Activated naive CD4-positive, alpha-beta T cell treated with anti-CD3 and anti-CD28 coated beads, Interleukin-2, amount 10 ng/mL, durations not matched to agents 7 days and 5 days (primary cell): ENCODE measurements at regions not wholly inside any gene's neighbourhood (a gene's known extent, or its start where the extent isn't known, plus 50 kb on each side); places are given as distances from the start of the nearest gene placed in this dataset.
"Not testable (repeated sequence)": the region's sequence is repeated elsewhere in the genome, so short reads cannot be mapped to it uniquely, and the experiment has no call there.

Experiments used
- CTCF ChIA-PET: fragments of 350-600 bp; sonication (Branson Sonifier 250); formaldehyde crosslinking; loops from one replicate; lab custom pipeline; 2021; ENCODE audit warnings: antibody characterized with exemption; lab: Charles Lee
- DNase-seq: peaks from one replicate; pipeline ENCODE4 v3.0.0-alpha.2; 2020
- H3K27ac Mint-ChIP-seq: one replicate; pipeline ENCODE4 v1.8.0; 2021; ENCODE audit warnings: mild to moderate bottlenecking, moderate library complexity, mixed read lengths
- H3K27me3 Mint-ChIP-seq: one replicate; pipeline ENCODE4 v1.8.0; 2021; ENCODE audit warnings: mild to moderate bottlenecking, mixed read lengths
- H3K36me3 Mint-ChIP-seq: one replicate; pipeline ENCODE4 v1.8.0; 2021; ENCODE audit warnings: mixed read lengths
- H3K4me1 Mint-ChIP-seq: one replicate; pipeline ENCODE4 v1.8.0; 2021; ENCODE audit warnings: mixed read lengths
- H3K4me3 Mint-ChIP-seq: one replicate; pipeline ENCODE4 v1.8.0; 2021; ENCODE audit warnings: mild to moderate bottlenecking, moderate library complexity, mixed read lengths
- H3K9me3 Mint-ChIP-seq: one replicate; pipeline ENCODE4 v1.8.0; 2021; ENCODE audit warnings: mixed read lengths

DNA sequence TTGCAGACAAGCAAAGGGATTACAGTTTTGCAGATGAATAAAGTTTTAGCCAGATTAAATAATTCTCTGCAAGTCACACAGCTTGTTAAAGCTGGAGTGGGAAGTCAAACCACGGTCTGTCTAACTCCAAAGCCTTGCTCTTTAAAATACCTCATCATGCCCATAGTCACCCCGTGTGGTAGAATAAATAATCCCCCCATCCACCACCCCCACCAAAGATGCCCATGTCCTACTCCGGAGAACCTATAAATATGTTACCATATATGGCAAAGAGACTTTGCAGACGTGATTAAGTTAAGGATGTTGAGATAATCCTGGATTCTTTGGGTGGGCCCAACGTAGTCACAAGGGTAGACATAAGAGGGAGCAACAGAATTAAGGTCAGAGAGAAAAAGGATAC lies 118.7 kb downstream of the BEND2 start:
- DNase-seq = no peak
- H3K27ac Mint-ChIP-seq = no peak overlapping the region
- H3K4me3 Mint-ChIP-seq = no peak overlapping the region
- CTCF ChIA-PET = no interaction called here
- peaks cover 9% of the 10 kb centered on the region for H3K27me3 Mint-ChIP-seq
- H3K4me1 Mint-ChIP-seq = no peaks in the 10 kb centered on the region
- no peaks in the 10 kb centered on the region for H3K36me3 Mint-ChIP-seq
- no peaks in the 10 kb centered on the region for H3K9me3 Mint-ChIP-seq

DNA sequence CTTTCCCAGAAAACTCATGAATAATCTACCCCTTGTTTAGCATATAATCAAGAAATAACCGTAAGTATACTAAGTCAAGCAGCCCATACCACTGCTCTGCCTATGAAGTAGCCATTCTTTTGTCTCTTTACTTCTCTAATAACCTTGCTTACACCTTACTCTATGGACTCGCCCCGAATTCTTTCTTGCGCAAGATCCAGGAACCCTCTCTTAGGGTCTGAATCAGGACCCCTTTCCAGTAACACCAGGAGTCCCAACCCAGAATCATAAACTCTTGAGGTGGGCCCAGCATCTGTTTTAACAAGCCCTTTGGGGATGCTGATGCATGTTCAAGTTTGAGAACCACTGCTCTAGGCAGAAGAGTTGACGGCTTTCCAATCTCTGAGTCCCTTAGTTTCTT lies 119.6 kb downstream of the BEND2 start:
- Mint-ChIP-seq H3K4me3 (no peak overlapping the region), H3K27ac (no peak overlapping the region), H3K36me3 (no peaks in the 10 kb centered on the region), H3K27me3 (peaks cover 9% of the 10 kb centered on the region), H3K4me1 (no peaks in the 10 kb centered on the region), H3K9me3 (no peaks in the 10 kb centered on the region)
- DNase-seq = no peak
- CTCF ChIA-PET = no interaction called here

DNA sequence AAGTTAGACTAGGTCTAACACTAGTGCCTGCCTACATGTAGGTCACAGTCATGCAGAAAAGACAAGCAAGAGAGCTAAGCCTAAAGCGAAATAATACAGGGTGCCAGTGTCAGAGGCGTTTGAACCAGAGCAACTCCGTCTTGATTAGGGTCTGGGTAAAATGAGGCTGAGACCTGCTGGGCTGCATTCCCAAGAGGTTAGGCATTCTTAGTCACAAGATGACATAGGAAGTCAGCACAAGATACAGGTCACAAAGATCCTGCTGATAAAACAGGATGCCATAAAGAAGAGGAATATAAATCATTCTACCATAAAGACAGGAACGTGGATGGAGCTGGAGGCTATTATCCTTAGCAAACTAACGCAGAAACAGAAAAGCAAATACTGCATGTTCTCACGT lies 120.9 kb downstream of the BEND2 start:
- Mint-ChIP-seq H3K4me3 (no peak overlapping the region), H3K9me3 (no peaks in the 10 kb centered on the region), H3K27ac (no peak overlapping the region), H3K27me3 (peaks cover 9% of the 10 kb centered on the region), H3K4me1 (no peaks in the 10 kb centered on the region), H3K36me3 (no peaks in the 10 kb centered on the region)
- CTCF ChIA-PET = no interaction called here
- DNase-seq = no peak

DNA sequence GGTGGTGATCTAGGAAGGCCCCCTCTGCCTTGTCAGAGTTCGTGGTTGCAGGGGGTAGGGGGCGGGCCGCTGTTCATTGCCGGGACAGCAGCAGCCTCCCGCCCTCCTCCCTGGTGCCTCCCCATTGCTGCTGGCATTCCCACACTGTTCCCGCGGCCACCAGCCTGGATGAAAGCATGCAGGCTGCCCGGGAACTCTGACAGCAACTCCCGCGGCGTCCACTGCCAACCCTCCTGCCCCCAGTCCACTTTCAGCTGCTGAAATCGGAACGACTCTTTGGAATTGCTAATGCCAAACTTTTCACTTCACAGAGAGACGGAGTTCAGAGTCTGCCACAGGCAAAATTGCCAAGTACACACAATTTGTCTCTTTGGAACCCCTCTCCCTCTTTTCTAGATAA lies 121.9 kb downstream of the BEND2 start:
- CTCF ChIA-PET = no interaction called here
- H3K27me3 Mint-ChIP-seq = peaks cover 9% of the 10 kb centered on the region

DNA sequence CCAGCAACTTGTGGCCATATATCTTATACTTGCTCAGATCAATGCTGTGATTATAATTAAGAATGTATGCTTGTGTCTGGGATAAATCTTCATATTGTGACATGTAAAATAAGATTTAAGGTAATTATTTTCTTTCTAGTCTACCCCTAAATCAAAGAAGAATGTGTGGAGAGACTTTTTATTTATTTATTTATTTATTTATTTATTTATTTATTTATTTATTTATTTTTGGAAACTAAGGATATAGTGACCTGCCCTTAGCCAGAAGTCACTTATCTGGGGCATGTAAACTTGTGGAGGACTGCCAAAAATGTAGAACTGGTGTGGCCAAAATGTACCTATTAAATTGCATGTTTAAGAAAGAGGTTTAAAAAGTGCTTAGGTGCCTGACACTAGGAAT lies 144.3 kb downstream of the BEND2 start:
- no peaks in the 10 kb centered on the region for H3K9me3 Mint-ChIP-seq
- CTCF ChIA-PET = no interaction called here
- no peak overlapping the region for H3K4me3 Mint-ChIP-seq
- DNase-seq = no peak
- no peaks in the 10 kb centered on the region for H3K27me3 Mint-ChIP-seq
- no peaks in the 10 kb centered on the region for H3K4me1 Mint-ChIP-seq
- H3K36me3 Mint-ChIP-seq = no peaks in the 10 kb centered on the region
- H3K27ac Mint-ChIP-seq = no peak overlapping the region

More for the DNA sequence above, 121.9 kb downstream of the BEND2 start:
- DNase-seq = no peak
- H3K9me3 Mint-ChIP-seq = no peaks in the 10 kb centered on the region
- no peak overlapping the region for H3K4me3 Mint-ChIP-seq
- H3K27ac Mint-ChIP-seq = no peak overlapping the region
- H3K36me3 Mint-ChIP-seq = no peaks in the 10 kb centered on the region
- no peaks in the 10 kb centered on the region for H3K4me1 Mint-ChIP-seq

DNA sequence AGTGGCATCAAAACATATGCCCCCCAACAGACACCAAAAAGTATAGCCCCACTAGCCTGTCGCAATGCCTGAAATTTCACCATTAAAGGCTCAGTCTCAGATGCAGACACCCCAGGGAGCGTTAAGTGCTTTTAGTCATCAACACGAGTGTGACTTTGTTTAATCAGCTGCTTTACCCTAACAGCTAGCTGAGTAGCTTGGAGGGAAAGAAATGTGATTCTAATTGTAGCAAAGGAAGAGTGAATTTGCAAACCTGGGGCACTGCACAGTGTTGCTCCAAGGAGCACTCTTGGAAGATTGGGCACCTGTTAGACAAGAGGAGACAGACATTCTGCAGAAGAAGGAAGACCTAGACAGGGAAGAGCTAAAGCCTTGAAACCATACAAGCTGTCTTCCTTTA lies 145.1 kb downstream of the BEND2 start:
- DNase-seq = no peak
- Mint-ChIP-seq H3K4me1 (no peaks in the 10 kb centered on the region), H3K36me3 (no peaks in the 10 kb centered on the region), H3K4me3 (no peak overlapping the region), H3K27me3 (no peaks in the 10 kb centered on the region), H3K9me3 (no peaks in the 10 kb centered on the region), H3K27ac (no peak overlapping the region)
- CTCF ChIA-PET = no interaction called here

DNA sequence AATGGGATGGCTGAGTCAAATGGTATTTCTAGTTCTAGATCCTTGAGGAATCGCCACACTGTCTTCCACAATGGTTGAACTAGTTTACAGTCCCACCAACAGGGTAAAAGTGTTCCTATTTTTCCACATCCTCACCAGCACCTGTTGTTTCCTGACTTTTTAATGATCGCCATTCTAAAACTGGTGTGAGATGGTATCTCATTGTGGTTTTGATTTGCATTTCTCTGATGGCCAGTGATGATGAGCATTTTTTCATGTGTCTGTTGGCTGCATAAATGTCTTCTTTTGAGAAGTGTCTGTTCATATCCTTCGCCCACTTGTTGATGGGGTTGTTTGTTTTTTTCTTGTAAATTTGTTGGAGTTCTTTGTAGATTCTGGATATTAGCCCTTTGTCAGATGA lies 152.6 kb downstream of the BEND2 start:
- H3K4me3 Mint-ChIP-seq, CTCF ChIA-PET, H3K27ac Mint-ChIP-seq, H3K9me3 Mint-ChIP-seq, H3K27me3 Mint-ChIP-seq, DNase-seq, H3K4me1 Mint-ChIP-seq, H3K36me3 Mint-ChIP-seq: not testable (repeated sequence)

DNA sequence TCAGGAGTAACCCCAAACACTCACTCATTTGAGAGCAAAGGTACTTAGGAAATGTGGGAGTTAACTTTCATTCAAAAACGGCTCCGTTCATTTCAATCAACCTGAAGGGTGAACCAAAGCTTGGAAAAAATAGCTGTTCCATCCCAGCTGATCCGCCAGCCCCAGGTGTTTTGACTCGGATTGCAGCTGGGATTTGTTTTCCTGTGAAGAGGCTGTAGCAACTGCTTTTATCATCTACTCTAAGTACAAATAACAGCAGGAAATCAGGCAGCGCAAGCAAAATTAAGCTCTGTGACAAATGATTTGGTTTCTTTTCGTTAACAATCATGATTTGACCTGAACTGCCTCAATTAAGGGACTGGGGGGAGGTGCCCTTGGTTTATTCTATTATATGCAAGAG lies 154.7 kb downstream of the BEND2 start:
- Mint-ChIP-seq H3K27me3 (no peaks in the 10 kb centered on the region), H3K4me3 (no peak overlapping the region), H3K36me3 (no peaks in the 10 kb centered on the region), H3K4me1 (no peaks in the 10 kb centered on the region), H3K9me3 (no peaks in the 10 kb centered on the region), H3K27ac (no peak overlapping the region)
- no peak for DNase-seq
- CTCF ChIA-PET = no interaction called here

DNA sequence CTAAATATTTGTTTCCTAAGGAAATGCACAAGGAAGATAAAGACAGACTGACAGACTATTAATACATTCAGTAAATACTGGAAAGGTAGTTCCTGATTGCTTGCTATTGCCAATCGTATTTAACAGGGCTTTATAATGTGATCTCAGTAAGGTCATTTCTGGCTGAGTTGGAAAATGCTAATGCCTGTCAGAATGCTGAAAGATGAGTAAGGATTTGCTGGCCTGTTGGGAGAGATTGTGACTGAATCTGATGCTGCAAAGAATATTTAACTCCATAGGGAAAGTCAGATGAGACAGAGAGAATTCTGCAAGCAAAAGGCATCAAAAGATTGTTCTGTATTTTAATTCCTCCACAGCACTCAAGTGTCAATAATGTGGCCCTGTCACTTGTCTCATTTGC lies 169.0 kb downstream of the BEND2 start:
- DNase-seq = no peak
- H3K9me3 Mint-ChIP-seq = no peaks in the 10 kb centered on the region
- no peaks in the 10 kb centered on the region for H3K27me3 Mint-ChIP-seq
- H3K36me3 Mint-ChIP-seq = no peaks in the 10 kb centered on the region
- CTCF ChIA-PET = no interaction called here
- H3K4me1 Mint-ChIP-seq = no peaks in the 10 kb centered on the region
- no peak overlapping the region for H3K4me3 Mint-ChIP-seq
- H3K27ac Mint-ChIP-seq = no peak overlapping the region

DNA sequence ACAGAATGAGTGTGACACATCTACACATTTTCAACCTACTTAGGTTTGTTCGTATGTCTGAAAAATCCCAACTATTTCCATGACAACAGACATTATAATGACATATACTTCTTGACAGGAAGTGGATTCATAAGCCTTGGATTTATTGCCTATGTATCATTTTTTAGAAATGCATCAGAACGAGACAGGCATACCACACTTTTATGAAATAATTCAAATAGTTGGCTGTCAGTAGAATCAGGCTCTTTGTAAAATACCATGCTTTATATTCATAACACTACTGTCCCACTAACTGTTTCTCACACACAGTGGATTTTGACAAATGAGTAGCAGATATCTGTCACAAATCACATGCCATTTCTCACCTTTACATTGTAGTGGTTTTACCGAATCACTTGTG lies 173.2 kb downstream of the BEND2 start:
- no peaks in the 10 kb centered on the region for H3K36me3 Mint-ChIP-seq
- CTCF ChIA-PET = no interaction called here
- no peaks in the 10 kb centered on the region for H3K27me3 Mint-ChIP-seq
- H3K27ac Mint-ChIP-seq = no peak overlapping the region
- no peaks in the 10 kb centered on the region for H3K4me1 Mint-ChIP-seq
- H3K4me3 Mint-ChIP-seq = no peak overlapping the region
- H3K9me3 Mint-ChIP-seq = no peaks in the 10 kb centered on the region
- no peak for DNase-seq

DNA sequence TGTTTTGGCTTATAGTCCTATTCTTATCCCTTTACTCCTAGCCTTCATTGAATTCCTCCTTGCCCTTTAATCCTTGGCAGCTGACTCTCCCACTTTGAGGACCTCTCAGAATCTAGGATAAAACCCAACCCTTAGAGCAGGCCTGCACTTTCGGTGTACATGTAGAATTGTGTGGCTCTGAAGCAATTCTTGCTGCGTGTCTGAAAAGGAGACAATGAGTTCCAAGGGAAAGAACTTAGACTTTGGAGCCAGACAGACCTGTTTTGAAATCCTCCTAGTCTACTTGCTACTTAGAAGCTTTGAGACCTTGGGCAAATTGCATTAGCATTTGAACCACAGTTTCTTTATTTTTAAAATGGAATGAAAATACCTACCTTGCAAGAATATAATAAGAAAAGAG lies 175.2 kb downstream of the BEND2 start:
- H3K4me1 Mint-ChIP-seq = no peaks in the 10 kb centered on the region
- no peak for DNase-seq
- no peaks in the 10 kb centered on the region for H3K27me3 Mint-ChIP-seq
- H3K9me3 Mint-ChIP-seq = no peaks in the 10 kb centered on the region
- no peak overlapping the region for H3K4me3 Mint-ChIP-seq
- CTCF ChIA-PET = no interaction called here
- H3K36me3 Mint-ChIP-seq = no peaks in the 10 kb centered on the region
- H3K27ac Mint-ChIP-seq = no peak overlapping the region

DNA sequence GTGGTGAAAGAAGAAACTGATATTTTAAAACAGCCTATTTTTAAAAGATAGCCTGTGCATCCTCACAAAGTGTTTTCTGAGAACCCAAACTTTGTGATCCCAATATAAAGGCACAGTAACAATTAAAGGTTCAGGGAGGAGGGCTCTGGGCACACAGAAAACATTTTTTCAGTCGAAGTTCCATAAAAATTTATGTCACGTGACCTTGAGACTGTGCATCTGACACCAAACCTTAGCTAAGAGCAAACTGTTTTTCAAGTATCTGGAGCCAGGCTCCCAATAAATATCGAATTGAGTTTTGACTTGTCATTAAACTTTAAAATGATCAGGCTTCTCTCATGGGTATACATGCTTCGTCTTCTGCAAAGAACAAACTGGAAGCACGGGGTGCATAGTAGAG lies 177.9 kb downstream of the BEND2 start:
- no peak overlapping the region for H3K4me3 Mint-ChIP-seq
- H3K4me1 Mint-ChIP-seq = no peaks in the 10 kb centered on the region
- no peak overlapping the region for H3K27ac Mint-ChIP-seq
- DNase-seq = no peak
- H3K27me3 Mint-ChIP-seq = no peaks in the 10 kb centered on the region
- no peaks in the 10 kb centered on the region for H3K9me3 Mint-ChIP-seq
- CTCF ChIA-PET = no interaction called here
- H3K36me3 Mint-ChIP-seq = no peaks in the 10 kb centered on the region

DNA sequence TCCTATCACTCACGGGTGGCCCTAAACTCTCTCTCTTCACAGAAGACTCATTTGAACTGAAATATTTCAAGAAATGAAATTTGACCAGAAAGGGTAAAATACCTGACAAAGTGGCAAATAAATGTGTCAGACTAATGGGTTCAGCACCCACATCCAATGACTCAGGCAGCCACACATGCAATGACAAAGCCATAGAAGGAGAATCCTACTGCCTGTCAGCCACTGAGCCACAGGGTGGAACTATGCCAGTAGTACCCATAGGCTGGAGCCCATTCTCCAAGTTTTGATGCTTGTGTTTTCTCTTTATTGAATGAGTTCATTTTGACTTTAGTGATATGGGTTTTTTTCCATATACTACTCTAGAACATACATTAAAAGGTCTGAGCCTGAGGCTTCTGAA lies 179.0 kb downstream of the BEND2 start:
- Mint-ChIP-seq H3K27ac (no peak overlapping the region), H3K9me3 (no peaks in the 10 kb centered on the region), H3K4me3 (no peak overlapping the region), H3K4me1 (no peaks in the 10 kb centered on the region), H3K36me3 (no peaks in the 10 kb centered on the region), H3K27me3 (no peaks in the 10 kb centered on the region)
- CTCF ChIA-PET = no interaction called here
- DNase-seq = no peak

DNA sequence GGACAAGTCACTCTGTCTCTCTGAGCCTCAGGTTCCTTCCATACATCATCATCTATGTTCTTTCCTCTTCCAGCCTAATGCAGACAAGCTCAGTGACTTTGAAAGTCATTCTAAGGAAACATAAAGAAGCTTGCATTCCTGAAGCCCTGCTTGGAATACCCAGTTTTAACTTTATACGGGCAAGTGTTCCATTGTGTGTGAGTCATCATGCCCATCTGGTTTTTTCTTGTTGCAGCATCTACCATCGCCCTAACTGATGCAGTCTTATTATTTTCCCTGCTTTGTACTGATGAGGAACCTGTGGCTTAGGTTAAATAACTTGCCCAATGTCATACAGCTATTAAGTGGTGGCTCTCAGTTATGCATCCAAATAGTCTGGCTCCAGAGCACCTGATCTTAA lies 177.9 kb upstream of the RAI2 start:
- no peaks in the 10 kb centered on the region for H3K27me3 Mint-ChIP-seq
- H3K4me1 Mint-ChIP-seq = no peaks in the 10 kb centered on the region
- H3K9me3 Mint-ChIP-seq = no peaks in the 10 kb centered on the region
- DNase-seq = no peak
- no peak overlapping the region for H3K4me3 Mint-ChIP-seq
- H3K36me3 Mint-ChIP-seq = no peaks in the 10 kb centered on the region
- no peak overlapping the region for H3K27ac Mint-ChIP-seq
- CTCF ChIA-PET = no interaction called here

DNA sequence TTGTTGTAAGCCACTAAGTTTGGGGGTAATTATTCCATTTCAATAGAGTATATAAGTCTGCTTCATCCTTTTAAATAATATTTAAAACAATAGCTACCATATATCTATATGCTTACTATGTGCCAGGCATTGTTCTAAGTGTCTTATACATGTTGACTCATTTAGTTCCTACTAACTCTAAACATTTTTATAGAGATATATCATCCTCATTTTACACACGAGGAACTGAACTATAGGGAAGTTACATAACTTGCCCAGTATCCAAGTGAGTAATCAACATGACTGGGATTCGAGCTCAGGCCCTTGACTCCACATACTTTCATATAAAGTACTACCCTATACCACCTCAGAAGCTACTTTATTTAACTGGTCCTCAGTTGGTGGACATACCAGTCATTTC lies 175.3 kb upstream of the RAI2 start:
- H3K27ac Mint-ChIP-seq = no peak overlapping the region
- no peak for DNase-seq
- H3K4me1 Mint-ChIP-seq = no peaks in the 10 kb centered on the region
- no peaks in the 10 kb centered on the region for H3K36me3 Mint-ChIP-seq
- H3K4me3 Mint-ChIP-seq = no peak overlapping the region
- H3K27me3 Mint-ChIP-seq = no peaks in the 10 kb centered on the region
- CTCF ChIA-PET = no interaction called here
- H3K9me3 Mint-ChIP-seq = no peaks in the 10 kb centered on the region

DNA sequence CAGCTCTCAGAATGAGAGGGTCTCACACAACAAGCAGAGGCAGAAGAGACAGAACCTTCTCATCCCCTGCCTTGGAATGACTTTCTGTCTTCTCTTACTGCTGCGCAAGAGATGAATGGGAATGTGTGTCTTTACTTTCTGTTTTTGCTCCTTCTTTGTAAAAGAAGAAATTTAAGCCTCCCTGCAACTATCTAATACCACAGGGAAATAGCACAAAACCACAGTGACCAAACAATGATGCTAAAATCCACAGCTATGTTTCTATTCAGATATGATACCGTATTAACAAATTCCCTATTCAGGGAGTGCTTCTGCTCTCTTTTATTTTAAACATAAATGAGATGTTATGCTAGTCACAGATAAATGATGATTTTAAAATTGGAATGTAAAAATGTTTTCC lies 173.8 kb upstream of the RAI2 start:
- no peak overlapping the region for H3K4me3 Mint-ChIP-seq
- no peak for DNase-seq
- H3K27ac Mint-ChIP-seq = no peak overlapping the region
- no peaks in the 10 kb centered on the region for H3K4me1 Mint-ChIP-seq
- no peaks in the 10 kb centered on the region for H3K36me3 Mint-ChIP-seq
- no peaks in the 10 kb centered on the region for H3K9me3 Mint-ChIP-seq
- CTCF ChIA-PET = no interaction called here
- no peaks in the 10 kb centered on the region for H3K27me3 Mint-ChIP-seq
